ENCODE measurements at regions not wholly inside any gene's neighbourhood (a gene's known extent, or its start where the extent isn't known, plus 50 kb on each side); places are given as distances from the start of the nearest gene placed in this dataset.

DNA sequence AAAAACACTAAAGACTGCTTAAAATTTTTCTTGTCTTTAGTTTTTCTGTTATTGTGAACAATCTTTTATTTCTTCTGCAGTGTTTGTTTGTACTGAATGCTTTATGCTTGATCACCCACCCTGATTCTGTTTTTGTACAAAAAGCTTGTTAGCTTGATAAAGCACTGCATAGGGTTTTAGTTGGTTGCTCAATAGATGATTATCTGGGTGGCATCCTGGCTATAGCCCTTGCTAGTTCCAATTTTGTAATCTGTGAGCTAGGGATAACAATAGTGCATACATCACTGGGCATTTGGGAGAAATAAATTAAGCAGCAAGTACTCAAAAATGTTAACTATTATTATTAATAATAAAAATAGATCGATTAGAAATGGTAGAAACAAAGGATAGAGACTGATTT, 102.3 kb downstream of the ZPLD1 start:
- no peak for DNase-seq
- H3K27ac ChIP-seq (ENCODE audit: low read depth in 1 of 2, low read length in 2 of 2): no peak overlapping the region
- Mint-ChIP-seq H3K27me3 (peaks cover 16% of the 10 kb centered on the region), H3K9me3 (no peaks in the 10 kb centered on the region), H3K4me1 (ENCODE audit: low read depth) (no peaks in the 10 kb centered on the region), H3K36me3 (ENCODE audit: low read depth) (no peaks in the 10 kb centered on the region), H3K27ac (no peak overlapping the region), H3K4me3 (no peak overlapping the region)
- ChIA-PET POLR2A (interaction anchor here (1.5 kb wide), 1 partner anchor 308 kb away, joined by 5 read pairs; no protein-coding TSS in a partner anchor), CTCF (interaction anchor here (0.9 to 1.1 kb wide), 3 partner anchors 308 to 734 kb away, joined by 4 to 7 read pairs (median 6); no protein-coding TSS in a partner anchor)
- peaks cover 0 to 3% of the 10 kb centered on the region in 2 experiments for H3K27me3 ChIP-seq (ENCODE audit: control insufficient read depth in 1 of 2, insufficient read depth in 2 of 2, low read length in 2 of 2)
- intact Hi-C loops (cut with DNase I, micrococcal nuclease): loop anchor here in 1 of 2 experiments (5.0 kb wide), 2 partner anchors 730 to 840 kb away; no protein-coding TSS in a partner anchor
- ATAC-seq (ENCODE audit: poor library complexity): no peak
- H3K9me3 ChIP-seq (ENCODE audit: control insufficient read depth in 1 of 2, insufficient read depth in 1 of 2, low read length in 2 of 2): no peaks in the 10 kb centered on the region
- H3K4me1 ChIP-seq (ENCODE audit: insufficient read depth, low read length): no peaks in the 10 kb centered on the region
- TF ChIP-seq, protein P1, sequence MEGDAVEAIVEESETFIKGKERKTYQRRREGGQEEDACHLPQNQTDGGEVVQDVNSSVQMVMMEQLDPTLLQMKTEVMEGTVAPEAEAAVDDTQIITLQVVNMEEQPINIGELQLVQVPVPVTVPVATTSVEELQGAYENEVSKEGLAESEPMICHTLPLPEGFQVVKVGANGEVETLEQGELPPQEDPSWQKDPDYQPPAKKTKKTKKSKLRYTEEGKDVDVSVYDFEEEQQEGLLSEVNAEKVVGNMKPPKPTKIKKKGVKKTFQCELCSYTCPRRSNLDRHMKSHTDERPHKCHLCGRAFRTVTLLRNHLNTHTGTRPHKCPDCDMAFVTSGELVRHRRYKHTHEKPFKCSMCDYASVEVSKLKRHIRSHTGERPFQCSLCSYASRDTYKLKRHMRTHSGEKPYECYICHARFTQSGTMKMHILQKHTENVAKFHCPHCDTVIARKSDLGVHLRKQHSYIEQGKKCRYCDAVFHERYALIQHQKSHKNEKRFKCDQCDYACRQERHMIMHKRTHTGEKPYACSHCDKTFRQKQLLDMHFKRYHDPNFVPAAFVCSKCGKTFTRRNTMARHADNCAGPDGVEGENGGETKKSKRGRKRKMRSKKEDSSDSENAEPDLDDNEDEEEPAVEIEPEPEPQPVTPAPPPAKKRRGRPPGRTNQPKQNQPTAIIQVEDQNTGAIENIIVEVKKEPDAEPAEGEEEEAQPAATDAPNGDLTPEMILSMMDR (IDR thresholded peaks at IDR 0.05): no peak
- no peaks in the 10 kb centered on the region for H3K36me3 ChIP-seq (ENCODE audit: insufficient read depth, low read length)
- no peak overlapping the region for H3K4me3 ChIP-seq (ENCODE audit: low read length)

DNA sequence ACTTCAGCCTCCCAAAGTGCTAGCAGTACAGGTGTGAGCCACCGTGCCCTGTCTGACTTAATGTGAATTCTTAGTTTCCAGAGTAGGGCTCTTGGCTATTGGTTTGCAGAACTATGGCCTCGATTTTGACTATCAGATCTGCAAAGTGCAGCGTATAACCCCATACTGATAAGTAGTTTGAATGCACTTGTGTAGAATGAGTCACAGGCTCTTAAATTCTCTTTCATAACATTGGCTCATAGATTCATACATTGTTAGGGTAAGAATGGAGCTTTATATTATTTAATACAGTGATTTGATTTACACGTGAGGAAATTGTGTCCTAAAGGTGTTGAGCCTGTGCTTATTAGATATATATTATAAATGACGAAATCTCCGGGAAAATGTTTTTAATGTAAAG, 109.9 kb downstream of the ZPLD1 start:
- Histone ChIP-seq H3K27ac (ENCODE audit: low read depth in 1 of 2, low read length in 2 of 2) (no peak overlapping the region), H3K4me1 (ENCODE audit: insufficient read depth, low read length) (no peaks in the 10 kb centered on the region), H3K27me3 (ENCODE audit: control insufficient read depth in 1 of 2, insufficient read depth in 2 of 2, low read length in 2 of 2) (peaks cover 0 to 3% of the 10 kb centered on the region in 2 experiments), H3K9me3 (ENCODE audit: control insufficient read depth in 1 of 2, insufficient read depth in 1 of 2, low read length in 2 of 2) (no peaks in the 10 kb centered on the region), H3K36me3 (ENCODE audit: insufficient read depth, low read length) (no peaks in the 10 kb centered on the region), H3K4me3 (ENCODE audit: low read length) (no peak overlapping the region)
- ATAC-seq (ENCODE audit: poor library complexity) (no peak), DNase-seq (no peak)
- Mint-ChIP-seq H3K4me3 (no peak overlapping the region), H3K27me3 (peaks cover 11% of the 10 kb centered on the region), H3K4me1 (ENCODE audit: low read depth) (no peaks in the 10 kb centered on the region), H3K27ac (no peak overlapping the region), H3K36me3 (ENCODE audit: low read depth) (no peaks in the 10 kb centered on the region), H3K9me3 (no peaks in the 10 kb centered on the region)
- CTCF ChIA-PET: interaction anchor here (0.6 kb wide), 1 partner anchor 157 kb away, joined by 5 read pairs; no protein-coding TSS in a partner anchor
- TF ChIP-seq, protein P1 (IDR thresholded peaks at IDR 0.05): no peak
- POLR2A ChIA-PET: no interaction called here
- intact Hi-C loops (cut with DNase I, micrococcal nuclease): no loop called here

DNA sequence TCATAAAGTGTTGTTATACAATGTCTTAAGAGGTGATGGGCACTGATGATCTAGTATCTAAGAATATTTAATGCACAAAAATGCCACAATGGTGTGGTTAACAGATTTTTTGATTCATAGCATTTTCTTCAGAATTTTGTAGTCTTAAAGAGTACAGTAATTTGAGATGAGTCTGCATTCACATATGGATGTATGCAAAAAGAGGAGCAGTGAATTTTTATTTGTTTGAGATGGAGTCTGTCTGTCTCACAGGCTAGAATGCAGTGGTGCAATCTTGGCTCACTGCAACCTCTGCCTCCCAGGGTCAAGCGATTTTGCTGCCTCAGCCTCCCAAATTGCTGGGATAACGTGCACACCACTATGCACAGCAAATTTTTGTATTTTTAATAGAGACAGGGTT, 110.5 kb downstream of the ZPLD1 start:
- H3K36me3 ChIP-seq (ENCODE audit: insufficient read depth, low read length): no peaks in the 10 kb centered on the region
- CTCF ChIA-PET: interaction anchor here (0.6 kb wide), 1 partner anchor 156 kb away, joined by 5 read pairs; no protein-coding TSS in a partner anchor
- no peak overlapping the region for H3K27ac ChIP-seq (ENCODE audit: low read depth in 1 of 2, low read length in 2 of 2)
- Mint-ChIP-seq H3K9me3 (no peaks in the 10 kb centered on the region), H3K4me1 (ENCODE audit: low read depth) (no peaks in the 10 kb centered on the region), H3K4me3 (no peak overlapping the region), H3K27ac (no peak overlapping the region), H3K27me3 (peaks cover 8% of the 10 kb centered on the region), H3K36me3 (ENCODE audit: low read depth) (no peaks in the 10 kb centered on the region)
- ATAC-seq (ENCODE audit: poor library complexity) (no peak), DNase-seq (no peak)
- no peak overlapping the region for H3K4me3 ChIP-seq (ENCODE audit: low read length)
- TF ChIP-seq, protein P1 (IDR thresholded peaks at IDR 0.05): no peak
- no peaks in the 10 kb centered on the region for H3K4me1 ChIP-seq (ENCODE audit: insufficient read depth, low read length)
- peaks cover 0 to 3% of the 10 kb centered on the region in 2 experiments for H3K27me3 ChIP-seq (ENCODE audit: control insufficient read depth in 1 of 2, insufficient read depth in 2 of 2, low read length in 2 of 2)
- no peaks in the 10 kb centered on the region for H3K9me3 ChIP-seq (ENCODE audit: control insufficient read depth in 1 of 2, insufficient read depth in 1 of 2, low read length in 2 of 2)
- intact Hi-C loops (cut with DNase I, micrococcal nuclease): no loop called here
- POLR2A ChIA-PET: no interaction called here
